ENCODE measurements at regions not wholly inside any gene's neighbourhood (a gene's known extent, or its start where the extent isn't known, plus 50 kb on each side); places are given as distances from the start of the nearest gene placed in this dataset.

DNA sequence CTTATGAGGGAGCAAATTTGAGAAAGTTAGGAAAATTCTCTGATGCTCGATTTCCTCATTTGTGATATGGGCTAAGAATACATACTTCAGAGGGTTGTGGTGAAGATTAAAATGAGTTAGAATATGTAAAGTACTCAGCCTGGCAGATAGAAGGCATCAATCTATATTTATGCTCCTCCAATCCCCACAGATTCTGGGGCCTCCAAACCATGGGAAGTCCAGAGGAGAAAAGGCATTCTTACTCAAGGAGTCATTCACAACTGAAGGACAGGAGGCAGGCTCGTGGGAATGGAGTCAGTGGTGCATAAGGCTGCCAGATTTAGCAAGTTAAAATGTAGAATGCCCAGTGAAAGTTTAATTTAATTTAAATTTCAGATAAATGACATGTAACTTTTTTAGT lies 330.0 kb upstream of the POU3F1 start:
- no peaks in the 10 kb centered on the region for H4K20me1 ChIP-seq (ENCODE audit: low read depth)
- H3K4me3 ChIP-seq = no peak overlapping the region
- Mint-ChIP-seq H3K36me3 (peaks cover 1% of the 10 kb centered on the region), H3K4me1 (peaks cover 11% of the 10 kb centered on the region), H3K27ac (no peak overlapping the region), H3K9me3 (peaks cover 17% of the 10 kb centered on the region), H3K4me3 (no peak overlapping the region), H3K27me3 (ENCODE audit: insufficient read depth, low read depth) (peaks cover 5% of the 10 kb centered on the region)
- no peak overlapping the region for H3K9ac ChIP-seq
- H3K9me3 ChIP-seq (ENCODE audit: low read depth) = peaks cover 7% of the 10 kb centered on the region
- H3K4me1 ChIP-seq = peaks cover 21% of the 10 kb centered on the region
- no peaks in the 10 kb centered on the region for H3K79me2 ChIP-seq (ENCODE audit: low read depth)
- no peak overlapping the region for H2AFZ ChIP-seq (replicated peaks)
- peak overlapping the region; percentile 23 for H3K4me2 ChIP-seq
- TF ChIP-seq EZH2 (IDR thresholded peaks at IDR 0.05) = no peak
- no peak for TF ChIP-seq EZH2phosphoT487 (IDR thresholded peaks at IDR 0.05)
- TF ChIP-seq, protein P1, sequence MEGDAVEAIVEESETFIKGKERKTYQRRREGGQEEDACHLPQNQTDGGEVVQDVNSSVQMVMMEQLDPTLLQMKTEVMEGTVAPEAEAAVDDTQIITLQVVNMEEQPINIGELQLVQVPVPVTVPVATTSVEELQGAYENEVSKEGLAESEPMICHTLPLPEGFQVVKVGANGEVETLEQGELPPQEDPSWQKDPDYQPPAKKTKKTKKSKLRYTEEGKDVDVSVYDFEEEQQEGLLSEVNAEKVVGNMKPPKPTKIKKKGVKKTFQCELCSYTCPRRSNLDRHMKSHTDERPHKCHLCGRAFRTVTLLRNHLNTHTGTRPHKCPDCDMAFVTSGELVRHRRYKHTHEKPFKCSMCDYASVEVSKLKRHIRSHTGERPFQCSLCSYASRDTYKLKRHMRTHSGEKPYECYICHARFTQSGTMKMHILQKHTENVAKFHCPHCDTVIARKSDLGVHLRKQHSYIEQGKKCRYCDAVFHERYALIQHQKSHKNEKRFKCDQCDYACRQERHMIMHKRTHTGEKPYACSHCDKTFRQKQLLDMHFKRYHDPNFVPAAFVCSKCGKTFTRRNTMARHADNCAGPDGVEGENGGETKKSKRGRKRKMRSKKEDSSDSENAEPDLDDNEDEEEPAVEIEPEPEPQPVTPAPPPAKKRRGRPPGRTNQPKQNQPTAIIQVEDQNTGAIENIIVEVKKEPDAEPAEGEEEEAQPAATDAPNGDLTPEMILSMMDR (IDR thresholded peaks at IDR 0.05) = no peak
- peak overlapping the region; percentile 55 for H3K27ac ChIP-seq
- no peaks in the 10 kb centered on the region for H3K27me3 ChIP-seq
- H3K36me3 ChIP-seq = no peaks in the 10 kb centered on the region
- DNase-seq (ENCODE audit: low spot score) = no peak
- H3F3A ChIP-seq (ENCODE audit: low read depth) = peaks cover 14% of the 10 kb centered on the region

DNA sequence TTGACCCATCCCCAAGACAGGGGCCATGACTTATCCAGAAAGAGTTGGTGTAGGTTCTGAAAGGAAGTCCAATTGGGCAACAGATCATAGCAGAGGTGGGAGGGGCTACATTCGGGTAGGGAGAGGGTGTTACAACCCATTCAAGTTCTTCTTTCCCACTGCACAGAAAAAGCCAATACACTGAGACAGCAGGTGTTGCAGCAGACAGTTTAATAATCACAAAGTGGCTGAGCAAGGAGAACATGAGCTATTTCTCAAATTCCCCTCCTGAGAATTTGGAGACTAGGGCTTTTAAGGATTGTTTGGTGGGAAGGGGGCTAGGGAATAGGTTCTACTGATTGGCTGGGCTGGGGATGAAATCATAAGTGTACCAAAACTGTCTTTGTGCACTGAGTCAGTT lies 328.4 kb upstream of the POU3F1 start:
- no peak overlapping the region for H3K27ac Mint-ChIP-seq
- H3K27ac ChIP-seq = no peak overlapping the region
- no peak overlapping the region for H2AFZ ChIP-seq (replicated peaks)
- H3K79me2 ChIP-seq (ENCODE audit: low read depth) = no peaks in the 10 kb centered on the region
- peaks cover 17% of the 10 kb centered on the region for H3K9me3 Mint-ChIP-seq
- H3K27me3 ChIP-seq = no peaks in the 10 kb centered on the region
- H3K27me3 Mint-ChIP-seq (ENCODE audit: insufficient read depth, low read depth) = peaks cover 9% of the 10 kb centered on the region
- H3K36me3 Mint-ChIP-seq = peaks cover 1% of the 10 kb centered on the region
- H4K20me1 ChIP-seq (ENCODE audit: low read depth) = no peaks in the 10 kb centered on the region
- no peak overlapping the region for H3K4me3 ChIP-seq
- TF ChIP-seq EZH2 (IDR thresholded peaks at IDR 0.05) (no peak), EZH2phosphoT487 (IDR thresholded peaks at IDR 0.05) (no peak)
- TF ChIP-seq, protein P1 (IDR thresholded peaks at IDR 0.05) = no peak
- no peaks in the 10 kb centered on the region for H3K36me3 ChIP-seq
- no peak for DNase-seq (ENCODE audit: low spot score)
- peak overlapping the region; percentile 11 for H3K4me3 Mint-ChIP-seq
- peaks cover 11% of the 10 kb centered on the region for H3K4me1 Mint-ChIP-seq
- peaks cover 24% of the 10 kb centered on the region for H3F3A ChIP-seq (ENCODE audit: low read depth)
- peaks cover 35% of the 10 kb centered on the region for H3K4me1 ChIP-seq
- H3K4me2 ChIP-seq = no peak overlapping the region
- H3K9ac ChIP-seq = no peak overlapping the region
- peaks cover 7% of the 10 kb centered on the region for H3K9me3 ChIP-seq (ENCODE audit: low read depth)

DNA sequence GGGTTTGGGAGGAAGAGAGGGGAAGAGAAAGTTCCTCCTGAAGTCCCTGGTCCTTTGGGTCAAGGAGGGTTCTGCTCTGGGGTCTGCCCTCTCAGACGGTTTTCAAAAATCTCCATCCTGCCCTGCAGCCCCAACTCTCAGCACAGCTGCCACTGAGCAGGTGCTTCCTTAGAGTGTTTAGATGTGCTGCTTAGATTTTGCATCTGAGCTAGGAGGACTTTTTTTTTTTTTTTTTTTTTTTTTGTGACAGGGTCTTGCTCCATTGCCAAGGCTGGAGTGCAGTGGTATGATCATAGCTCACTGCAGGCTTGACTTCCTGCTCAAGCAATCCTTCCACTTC lies 324.9 kb upstream of the POU3F1 start:
- Histone ChIP-seq H3K27ac (no peak overlapping the region), H3K36me3 (no peaks in the 10 kb centered on the region), H3K9me3 (ENCODE audit: low read depth) (peaks cover 7% of the 10 kb centered on the region), H3K27me3 (no peaks in the 10 kb centered on the region), H3K4me3 (no peak overlapping the region), H3K9ac (no peak overlapping the region), H3K4me1 (peaks cover 18% of the 10 kb centered on the region), H4K20me1 (ENCODE audit: low read depth) (no peaks in the 10 kb centered on the region), H2AFZ (replicated peaks) (peak overlapping the region; percentile 58), H3K79me2 (ENCODE audit: low read depth) (no peaks in the 10 kb centered on the region), H3F3A (ENCODE audit: low read depth) (peaks cover 13% of the 10 kb centered on the region), H3K4me2 (no peak overlapping the region)
- no peak overlapping the region for H3K27ac Mint-ChIP-seq
- no peak overlapping the region for H3K4me3 Mint-ChIP-seq
- H3K4me1 Mint-ChIP-seq = peaks cover 1% of the 10 kb centered on the region
- no peak for DNase-seq (ENCODE audit: low spot score)
- no peak for TF ChIP-seq EZH2phosphoT487 (IDR thresholded peaks at IDR 0.05)
- TF ChIP-seq, protein P1 (IDR thresholded peaks at IDR 0.05) = no peak
- TF ChIP-seq EZH2 (IDR thresholded peaks at IDR 0.05) = no peak
- peaks cover 1% of the 10 kb centered on the region for H3K36me3 Mint-ChIP-seq
- H3K9me3 Mint-ChIP-seq = peaks cover 17% of the 10 kb centered on the region
- peaks cover 10% of the 10 kb centered on the region for H3K27me3 Mint-ChIP-seq (ENCODE audit: insufficient read depth, low read depth)
